ENCODE measurements at regions not wholly inside any gene's neighbourhood (a gene's known extent, or its start where the extent isn't known, plus 50 kb on each side); places are given as distances from the start of the nearest gene placed in this dataset.

DNA sequence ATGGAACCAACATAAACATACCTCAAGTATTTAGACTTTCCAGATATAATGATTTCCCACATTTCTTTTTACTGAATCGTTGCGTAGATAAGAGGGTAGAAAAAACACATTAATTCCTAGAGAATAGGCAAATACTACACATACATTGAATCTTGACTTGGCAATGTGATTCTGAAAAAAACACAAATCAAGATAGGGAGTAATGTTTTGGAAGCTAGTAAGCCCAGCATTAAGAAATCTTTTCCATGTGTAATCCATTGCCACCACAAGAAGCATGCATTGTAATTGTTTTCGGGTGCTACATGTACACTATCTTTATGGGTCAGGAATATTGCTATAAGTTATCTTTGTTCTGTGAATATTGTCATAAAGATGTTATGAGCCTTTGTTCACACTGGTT lies 269.8 kb upstream of the PDGFD start:
- no peak for DNase-seq (ENCODE audit: low read depth, low spot score)

- DNase-seq (ENCODE audit: low read depth, low spot score): no peak
Observed at GRCh38 chr11:104432981-104433380, 269.0 kb upstream of the PDGFD start.

GRCh38 chr11:104432526-104432925 lies 268.6 kb upstream of the PDGFD start:
- DNase-seq (ENCODE audit: low read depth, low spot score): no peak

DNA sequence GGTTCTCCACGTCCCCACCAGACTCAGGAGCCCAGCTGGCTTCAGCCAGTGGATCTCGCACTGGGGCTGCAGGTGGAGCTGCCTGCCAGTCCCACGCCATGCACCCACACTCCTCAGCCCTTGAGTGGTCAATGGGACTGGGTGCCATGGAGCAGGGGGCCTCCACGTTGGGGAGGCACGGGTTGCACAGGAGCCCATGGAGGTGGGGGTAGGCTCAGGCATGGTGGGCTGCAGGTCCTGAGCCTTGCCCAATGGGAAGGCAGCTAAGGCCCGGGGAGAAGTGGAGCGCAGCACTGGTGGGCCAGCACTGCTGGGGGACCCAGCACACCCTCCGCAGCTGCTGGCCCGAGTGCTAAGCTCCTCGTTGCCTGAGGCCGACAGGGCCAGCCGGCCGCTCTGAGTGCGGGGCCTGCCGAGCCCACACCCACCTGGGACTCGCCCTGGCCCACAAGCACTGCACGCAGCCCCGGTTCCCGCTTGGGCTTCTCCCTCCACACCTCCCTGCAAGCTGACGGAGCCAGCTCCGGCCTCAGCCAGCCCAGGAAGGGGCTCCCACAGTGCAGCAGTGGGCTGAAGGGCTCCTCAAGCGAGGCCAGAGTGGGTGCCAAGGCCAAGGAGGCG lies 258.5 kb upstream of the PDGFD start:
- DNase-seq (ENCODE audit: low read depth, low spot score): no peak

GRCh38 chr11:104410336-104410735 lies 246.4 kb upstream of the PDGFD start:
- no peak for DNase-seq (ENCODE audit: low read depth, low spot score)

- no peak for DNase-seq (ENCODE audit: low read depth, low spot score)
Observed at GRCh38 chr11:104408630-104409029, 244.7 kb upstream of the PDGFD start.

DNA sequence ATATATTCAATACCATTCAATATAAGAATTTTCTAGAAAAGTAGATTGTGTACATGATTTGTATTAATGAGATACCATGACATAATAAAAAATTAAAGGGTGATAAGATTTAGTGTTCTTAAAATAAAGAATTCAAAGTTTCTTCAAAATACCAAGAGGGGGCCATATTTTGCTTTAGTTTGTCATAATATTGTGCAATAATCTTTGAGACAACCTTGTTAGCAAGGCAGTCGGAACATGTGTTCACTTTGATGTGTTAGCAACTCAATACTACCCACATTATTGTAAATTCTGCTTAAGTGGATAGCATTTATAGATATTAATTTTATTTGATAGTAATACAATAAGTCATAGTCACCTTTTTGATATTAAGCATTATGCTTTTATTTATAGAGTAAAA lies 241.3 kb upstream of the PDGFD start:
- no peak for DNase-seq (ENCODE audit: low read depth, low spot score)

DNA sequence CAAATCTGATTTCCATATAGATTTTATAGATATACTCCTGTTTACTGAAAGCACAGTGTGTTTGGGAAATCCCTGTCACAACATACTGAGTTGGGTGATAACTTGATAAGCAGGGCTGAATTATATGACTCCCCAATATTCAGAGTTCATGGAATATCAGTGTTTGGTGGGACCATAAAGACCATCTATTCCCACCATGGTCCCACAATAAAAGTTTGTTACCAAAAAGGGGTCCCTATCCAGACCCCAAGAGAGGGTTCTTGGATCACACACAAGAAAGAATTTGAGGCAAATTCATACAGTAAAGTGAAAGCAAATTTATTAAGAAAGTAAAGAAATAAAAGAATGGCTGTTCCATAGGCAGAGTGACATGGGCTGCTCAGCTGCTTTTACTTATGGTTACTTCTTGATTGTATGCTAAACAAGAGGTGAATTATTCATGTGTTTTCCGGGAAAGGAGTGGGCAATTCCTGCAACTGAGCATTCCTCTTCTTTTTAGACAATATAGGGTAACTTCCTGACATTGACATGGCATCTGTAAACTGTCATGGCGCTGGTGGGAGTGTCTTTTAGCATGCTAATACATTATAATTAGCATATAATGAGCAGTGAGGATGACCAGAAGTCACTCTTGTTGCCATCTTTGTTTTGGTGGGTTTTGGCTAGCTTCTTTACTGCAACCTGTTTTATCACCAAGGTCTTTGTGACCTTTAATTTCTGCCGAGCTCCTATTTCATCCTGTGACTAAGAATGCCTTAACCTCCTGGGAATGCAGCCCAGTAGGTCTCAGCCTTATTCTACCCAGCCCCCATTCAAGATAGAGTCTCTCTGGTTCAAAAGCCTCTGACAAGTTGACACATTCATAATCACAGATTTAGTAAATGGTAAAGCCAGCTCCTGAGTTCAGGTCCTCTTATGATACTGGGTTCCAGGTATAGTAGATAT lies 240.6 kb upstream of the PDGFD start:
- no peak for DNase-seq (ENCODE audit: low read depth, low spot score)

GRCh38 chr11:104402812-104403521 lies 239.0 kb upstream of the PDGFD start:
- no peak for DNase-seq (ENCODE audit: low read depth, low spot score)

DNA sequence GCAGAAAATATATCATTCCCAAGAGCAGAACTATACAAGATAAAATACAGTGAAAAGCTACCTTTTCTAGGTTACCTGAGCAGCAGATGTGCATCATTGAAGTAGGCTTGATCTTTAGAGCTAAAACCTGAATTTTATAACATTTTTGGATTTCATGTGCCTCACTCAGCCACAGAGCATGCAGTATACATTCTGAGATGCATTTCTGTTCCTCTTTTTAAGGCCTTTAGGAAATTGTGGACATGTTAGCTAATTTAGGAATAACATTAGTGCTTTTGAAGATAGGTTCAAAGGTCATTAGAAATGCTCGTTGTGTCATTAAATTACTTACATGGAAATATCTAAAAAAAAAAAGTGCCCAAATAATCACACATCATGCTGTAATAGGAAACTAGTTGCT lies 230.6 kb upstream of the PDGFD start:
- no peak for DNase-seq (ENCODE audit: low read depth, low spot score)

DNA sequence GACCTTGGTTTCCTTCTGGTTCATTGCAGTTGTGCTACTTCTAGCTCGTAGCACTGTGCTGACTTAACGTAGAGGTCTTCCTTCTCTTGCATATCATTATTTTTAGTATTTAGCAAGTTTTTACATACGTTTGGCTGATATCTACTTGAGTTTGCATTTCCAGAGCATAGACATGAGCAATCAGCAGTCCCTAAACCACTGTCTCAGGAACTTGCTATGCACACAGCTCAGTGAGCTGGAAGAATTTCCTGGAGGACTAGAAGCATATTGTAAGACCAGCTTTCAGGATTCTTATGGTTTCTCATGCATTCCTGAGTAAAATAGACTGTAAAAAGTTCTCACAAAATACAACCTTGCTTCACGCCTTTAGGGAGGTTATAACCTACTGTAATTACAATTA lies 226.7 kb upstream of the PDGFD start:
- peak; percentile 1 for DNase-seq (ENCODE audit: low read depth, low spot score)

DNA sequence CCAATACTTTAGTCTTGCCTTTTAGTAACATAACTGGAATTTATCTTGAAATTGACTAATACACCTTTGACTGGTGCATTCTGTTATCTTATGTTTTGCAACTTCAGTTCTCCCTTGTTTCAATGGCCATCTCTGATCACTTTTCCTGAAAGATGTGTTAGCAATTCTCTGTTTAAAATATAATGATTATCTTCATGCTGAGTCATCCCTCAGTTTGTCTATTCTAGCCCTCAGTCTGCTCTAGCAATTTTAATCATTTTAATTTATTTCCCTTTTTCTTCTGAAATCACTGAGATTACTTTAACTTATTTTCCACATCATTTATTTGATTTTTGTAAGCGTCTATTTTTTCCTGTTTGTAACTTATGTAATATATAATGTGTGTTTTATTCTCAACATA lies 221.9 kb upstream of the PDGFD start:
- no peak for DNase-seq (ENCODE audit: low read depth, low spot score)

- DNase-seq (ENCODE audit: low read depth, low spot score): no peak
Observed at GRCh38 chr11:104380358-104380757, 216.4 kb upstream of the PDGFD start.

- no peak for DNase-seq (ENCODE audit: low read depth, low spot score)
Observed at GRCh38 chr11:104372111-104372510, 208.2 kb upstream of the PDGFD start.

- no peak for DNase-seq (ENCODE audit: low read depth, low spot score)
Observed at GRCh38 chr11:104370478-104370877, 206.5 kb upstream of the PDGFD start.

DNA sequence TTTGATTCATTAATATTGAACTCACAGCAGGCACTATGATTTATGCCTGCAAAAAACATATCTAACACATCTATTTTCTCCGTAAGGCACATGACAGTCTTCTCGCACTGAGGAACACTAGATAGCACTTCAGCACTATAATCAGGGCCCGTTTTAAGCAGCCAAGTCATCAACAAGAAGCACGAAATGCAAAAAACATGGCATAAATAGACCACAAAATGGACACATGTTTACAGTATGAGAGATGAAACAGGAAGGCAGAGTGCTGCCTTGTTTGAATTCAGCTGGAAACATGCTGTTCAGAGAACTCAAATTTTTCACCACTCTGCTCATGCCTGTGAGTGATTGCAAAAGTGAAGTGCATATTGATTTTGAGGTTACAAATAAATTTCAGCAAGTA lies 205.8 kb upstream of the PDGFD start:
- DNase-seq (ENCODE audit: low read depth, low spot score): no peak

DNA sequence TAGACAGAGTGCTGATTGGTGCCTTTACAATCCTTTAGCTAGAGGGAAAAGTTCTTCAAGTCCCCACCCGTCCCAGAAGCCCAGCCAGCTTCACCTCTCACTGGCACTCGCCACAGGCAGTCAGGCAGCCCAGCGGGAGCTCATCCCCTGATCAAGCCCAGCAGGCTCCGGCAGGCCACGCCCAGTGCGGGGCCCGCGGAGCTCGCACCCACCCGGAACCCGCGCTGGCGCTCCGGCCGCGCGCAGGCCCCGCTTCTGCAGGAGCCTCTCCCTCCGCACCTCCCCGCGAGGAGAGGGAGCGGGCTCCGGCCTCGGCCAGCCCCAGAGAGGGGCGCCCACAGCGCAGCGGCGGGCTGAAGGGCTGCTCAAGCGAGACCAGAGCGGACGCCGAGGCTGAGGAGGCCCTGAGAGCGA lies 202.4 kb upstream of the PDGFD start:
- DNase-seq (ENCODE audit: low read depth, low spot score): no peak

- DNase-seq (ENCODE audit: low read depth, low spot score): no peak
Observed at GRCh38 chr11:104365676-104366075, 201.7 kb upstream of the PDGFD start.

DNA sequence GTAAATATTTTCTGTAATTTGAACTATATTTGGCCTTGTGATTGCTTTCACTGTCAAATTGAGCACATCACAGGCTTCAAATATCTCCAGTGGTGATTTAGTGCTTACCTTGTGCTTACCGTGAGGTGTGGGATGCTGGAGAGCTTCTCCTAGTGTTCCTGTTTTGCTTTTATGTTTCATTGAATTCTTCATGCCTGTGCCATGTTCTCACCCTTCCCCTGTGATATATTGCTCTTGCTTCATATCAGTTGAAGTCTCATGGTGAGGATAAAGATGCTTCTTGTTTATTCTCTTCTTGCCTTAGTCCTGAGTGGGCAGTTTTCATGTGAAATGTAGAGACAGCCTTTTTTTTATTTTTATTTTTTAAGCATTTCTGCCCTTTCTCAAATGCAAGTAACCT lies 198.0 kb upstream of the PDGFD start:
- DNase-seq (ENCODE audit: low read depth, low spot score): no peak

GRCh38 chr11:104352036-104352435 lies 188.1 kb upstream of the PDGFD start:
- no peak for DNase-seq (ENCODE audit: low read depth, low spot score)

DNA sequence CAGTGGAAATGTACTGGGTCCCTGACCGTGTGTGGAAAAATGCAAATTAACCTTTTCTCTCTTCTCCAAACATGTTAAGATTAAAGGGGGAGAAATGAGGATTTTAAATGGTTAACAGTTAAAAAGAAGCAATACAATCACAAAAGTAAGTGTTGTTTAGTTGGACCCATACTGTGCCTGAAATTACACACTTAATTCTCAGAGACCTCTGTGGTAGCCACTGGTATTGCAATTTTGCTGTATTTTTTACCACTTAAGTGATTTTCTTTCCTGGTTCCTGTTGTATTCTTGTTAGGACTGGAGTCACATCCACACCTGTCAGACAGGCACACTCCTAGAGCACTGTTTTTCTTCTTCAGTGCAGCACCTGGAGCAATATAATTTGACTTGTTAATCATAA lies 179.6 kb upstream of the PDGFD start:
- DNase-seq (ENCODE audit: low read depth, low spot score): no peak

DNA sequence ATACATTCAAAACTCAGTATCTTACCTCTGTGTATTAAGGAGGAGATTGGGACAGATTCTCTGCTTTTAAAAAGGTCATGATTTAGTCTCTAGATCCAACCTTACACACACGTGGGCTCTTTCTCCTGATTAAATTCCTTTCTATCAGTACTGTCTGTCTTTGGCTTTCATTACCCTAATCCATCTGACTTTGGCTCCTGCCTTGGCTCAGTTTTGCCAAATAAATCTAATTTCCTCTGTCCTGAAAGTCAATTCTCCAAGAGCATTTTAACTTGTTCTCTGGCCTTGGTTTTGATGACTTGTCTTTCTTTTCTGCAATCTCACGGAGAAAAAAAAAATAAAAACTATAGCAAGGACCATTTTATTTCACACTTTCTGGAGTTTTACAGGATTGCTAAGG lies 176.6 kb upstream of the PDGFD start:
- no peak for DNase-seq (ENCODE audit: low read depth, low spot score)

Measured in brain pericyte (primary cell).